ENCODE measurements at regions not wholly inside any gene's neighbourhood (a gene's known extent, or its start where the extent isn't known, plus 50 kb on each side); places are given as distances from the start of the nearest gene placed in this dataset.

GRCh38 chr12:34339922-34340321 is 317.6 kb downstream of the ALG10 start:
- no peak for DNase-seq
- no peaks in the 10 kb centered on the region for H3K9me3 ChIP-seq
- TF ChIP-seq POLR2A (IDR thresholded peaks at IDR 0.05) (no peak), CTCF (IDR thresholded peaks at IDR 0.05) (no peak)

GRCh38 chr12:34340534-34341361 is 318.5 kb downstream of the ALG10 start:
- Histone ChIP-seq H3K4me1 (no peaks in the 10 kb centered on the region), H3K9me3 (no peaks in the 10 kb centered on the region), H3K27me3 (no peaks in the 10 kb centered on the region), H3K36me3 (no peaks in the 10 kb centered on the region), H3K4me3 (replicated peaks in 1 of 3) (no peak overlapping the region), H3K27ac (no peak overlapping the region)
- no peak for TF ChIP-seq POLR2A (IDR thresholded peaks at IDR 0.05)
- TF ChIP-seq CTCF (IDR thresholded peaks at IDR 0.05) = no peak
- intact Hi-C loops (cut with DNase I) = no loop called here
- WGBS, 2 donors = 50 to 56% methylated on average over 43 to 49 of the region's 49 CpGs
- no peak for DNase-seq

More at GRCh38 chr12:34339922-34340321, 317.6 kb downstream of the ALG10 start:
- Histone ChIP-seq H3K4me3 (replicated peaks in 1 of 3) (no peak overlapping the region), H3K36me3 (no peaks in the 10 kb centered on the region), H3K4me1 (no peaks in the 10 kb centered on the region), H3K27me3 (no peaks in the 10 kb centered on the region), H3K27ac (no peak overlapping the region)
- intact Hi-C loops (cut with DNase I) = no loop called here
- 63 to 65% methylated on average over 26 of the region's 26 CpGs for WGBS, 2 donors

GRCh38 chr12:34341362-34341733 is 319.1 kb downstream of the ALG10 start:
- intact Hi-C loops (cut with DNase I) = no loop called here
- no peak for DNase-seq
- H3K9me3 ChIP-seq = no peaks in the 10 kb centered on the region
- no peaks in the 10 kb centered on the region for H3K36me3 ChIP-seq
- H3K4me3 ChIP-seq (replicated peaks in 1 of 3) = no peak overlapping the region
- TF ChIP-seq CTCF (IDR thresholded peaks at IDR 0.05) (no peak), POLR2A (IDR thresholded peaks at IDR 0.05) (no peak)
- H3K4me1 ChIP-seq = no peaks in the 10 kb centered on the region
- H3K27me3 ChIP-seq = no peaks in the 10 kb centered on the region
- WGBS, 2 donors = 43 to 45% methylated on average over 19 to 21 of the region's 21 CpGs
- no peak overlapping the region for H3K27ac ChIP-seq

- WGBS, 2 donors = 52 to 57% methylated on average over 25 of the region's 25 CpGs
- Histone ChIP-seq H3K4me1 (no peaks in the 10 kb centered on the region), H3K27ac (no peak overlapping the region), H3K9me3 (no peaks in the 10 kb centered on the region), H3K4me3 (replicated peaks in 1 of 3) (no peak overlapping the region), H3K36me3 (no peaks in the 10 kb centered on the region), H3K27me3 (no peaks in the 10 kb centered on the region)
- intact Hi-C loops (cut with DNase I) = no loop called here
- TF ChIP-seq POLR2A (IDR thresholded peaks at IDR 0.05) (no peak), CTCF (IDR thresholded peaks at IDR 0.05) (no peak)
- DNase-seq = no peak
Measured at GRCh38 chr12:34342048-34342447, 319.8 kb downstream of the ALG10 start.

GRCh38 chr12:34343345-34343744 is 321.0 kb downstream of the ALG10 start:
- DNase-seq = no peak

More at GRCh38 chr12:34343345-34343744, 321.0 kb downstream of the ALG10 start:
- no peak for TF ChIP-seq POLR2A (IDR thresholded peaks at IDR 0.05)
- no peak for TF ChIP-seq CTCF (IDR thresholded peaks at IDR 0.05)
- Histone ChIP-seq H3K27ac (no peak overlapping the region), H3K9me3 (no peaks in the 10 kb centered on the region), H3K27me3 (no peaks in the 10 kb centered on the region), H3K4me3 (replicated peaks in 1 of 3) (no peak overlapping the region), H3K36me3 (no peaks in the 10 kb centered on the region), H3K4me1 (no peaks in the 10 kb centered on the region)
- WGBS, 2 donors = 63 to 71% methylated on average over 22 of the region's 22 CpGs
- intact Hi-C loops (cut with DNase I) = no loop called here

Data from thyroid gland (tissue), 4 donors.